GM12874 (cell line): ENCODE measurements at regions not wholly inside any gene's neighbourhood (a gene's known extent, or its start where the extent isn't known, plus 50 kb on each side); places are given as distances from the start of the nearest gene placed in this dataset.

Experiments used
- TF ChIP-seq, protein P1 (sequence below): IDR thresholded peaks from 2 replicates; pipeline ENCODE4 v1.5.1; 2011; ENCODE audit warnings: low read depth, mild to moderate bottlenecking, control low read depth, low read length, moderate library complexity; ENCODE audit not compliant: insufficient read depth

DNA sequence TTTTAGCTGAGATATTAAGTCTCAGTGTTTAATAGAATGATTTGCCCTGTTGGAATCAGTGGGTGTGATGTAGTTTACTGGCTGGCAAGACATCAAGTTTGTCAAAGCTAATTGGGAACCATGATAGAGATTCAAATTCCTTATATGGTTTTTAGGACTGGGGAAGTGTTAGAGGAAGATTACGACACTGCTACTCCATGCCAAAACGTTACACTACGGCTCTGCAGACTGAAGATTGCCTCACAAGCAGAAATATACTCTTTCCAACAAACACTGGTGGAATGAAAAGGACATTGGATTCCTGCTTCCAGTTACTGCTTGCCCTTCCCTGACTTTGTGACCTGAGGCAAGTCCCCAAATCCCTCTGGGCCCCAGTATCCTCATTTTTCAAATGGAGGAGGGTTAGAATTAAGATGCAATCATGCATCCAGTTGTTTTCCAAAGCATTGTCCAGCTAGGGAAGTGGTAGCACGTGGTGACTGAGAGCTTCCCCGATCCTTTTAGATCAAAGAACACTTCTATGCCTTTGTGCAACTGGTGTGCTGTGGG lies 147.6 kb downstream of the CDC42EP3 start:
- TF ChIP-seq, protein P1, sequence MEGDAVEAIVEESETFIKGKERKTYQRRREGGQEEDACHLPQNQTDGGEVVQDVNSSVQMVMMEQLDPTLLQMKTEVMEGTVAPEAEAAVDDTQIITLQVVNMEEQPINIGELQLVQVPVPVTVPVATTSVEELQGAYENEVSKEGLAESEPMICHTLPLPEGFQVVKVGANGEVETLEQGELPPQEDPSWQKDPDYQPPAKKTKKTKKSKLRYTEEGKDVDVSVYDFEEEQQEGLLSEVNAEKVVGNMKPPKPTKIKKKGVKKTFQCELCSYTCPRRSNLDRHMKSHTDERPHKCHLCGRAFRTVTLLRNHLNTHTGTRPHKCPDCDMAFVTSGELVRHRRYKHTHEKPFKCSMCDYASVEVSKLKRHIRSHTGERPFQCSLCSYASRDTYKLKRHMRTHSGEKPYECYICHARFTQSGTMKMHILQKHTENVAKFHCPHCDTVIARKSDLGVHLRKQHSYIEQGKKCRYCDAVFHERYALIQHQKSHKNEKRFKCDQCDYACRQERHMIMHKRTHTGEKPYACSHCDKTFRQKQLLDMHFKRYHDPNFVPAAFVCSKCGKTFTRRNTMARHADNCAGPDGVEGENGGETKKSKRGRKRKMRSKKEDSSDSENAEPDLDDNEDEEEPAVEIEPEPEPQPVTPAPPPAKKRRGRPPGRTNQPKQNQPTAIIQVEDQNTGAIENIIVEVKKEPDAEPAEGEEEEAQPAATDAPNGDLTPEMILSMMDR: no peak

DNA sequence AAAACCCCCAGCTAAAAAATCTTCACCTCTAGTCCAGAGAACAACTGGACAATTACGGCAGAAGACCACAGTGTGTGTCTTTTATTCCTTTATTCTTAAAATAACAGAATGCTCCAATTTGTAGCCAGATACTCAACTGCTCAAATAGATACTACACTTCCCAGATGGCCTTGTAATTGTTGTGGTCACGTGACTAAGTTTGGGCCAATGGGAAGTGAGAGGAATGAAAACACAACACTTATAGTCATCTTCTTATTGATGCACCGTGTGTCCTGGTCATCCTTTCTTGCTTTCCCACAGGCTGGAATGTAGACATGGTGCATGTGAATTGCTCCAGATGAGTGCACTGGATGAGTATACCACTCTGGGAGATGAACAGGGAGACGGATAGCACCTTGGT lies 145.1 kb downstream of the CDC42EP3 start:
- TF ChIP-seq, protein P1: no peak

DNA sequence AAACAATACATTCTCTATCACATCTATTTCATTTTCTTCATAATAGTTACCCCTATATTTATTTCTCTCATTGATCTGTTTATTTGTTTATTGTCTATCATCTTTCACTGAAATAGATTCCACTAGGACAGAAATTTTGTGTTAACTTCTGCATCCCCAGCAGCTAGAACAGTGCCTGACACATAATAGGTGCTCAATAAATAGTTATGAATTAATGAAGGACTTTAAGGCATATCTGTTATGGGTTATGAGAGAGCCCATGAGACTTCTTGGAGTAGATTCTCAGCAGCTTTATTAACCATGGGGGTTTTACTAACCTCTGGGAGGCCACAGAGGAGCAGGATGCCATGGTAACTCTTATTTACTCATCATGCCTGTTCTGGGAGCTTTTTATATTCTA lies 144.6 kb downstream of the CDC42EP3 start:
- TF ChIP-seq, protein P1: no peak

DNA sequence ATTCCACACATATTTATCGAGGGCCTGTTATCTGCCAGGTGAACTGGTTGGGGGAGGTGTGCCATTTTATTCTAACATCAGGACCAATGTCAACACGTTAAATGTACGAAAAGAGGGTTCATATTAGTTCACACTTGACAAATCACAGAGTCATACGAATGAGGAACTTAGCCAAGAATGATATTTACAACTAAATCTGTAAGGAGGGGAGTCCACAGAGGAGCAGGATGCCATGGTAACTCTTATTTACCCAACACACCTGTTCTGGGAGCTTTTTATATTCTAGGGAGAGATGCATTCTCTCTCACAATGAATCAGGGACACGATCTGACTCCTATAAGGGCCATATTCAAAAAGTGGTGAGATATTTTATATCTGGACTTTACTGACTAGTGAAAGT lies 144.1 kb downstream of the CDC42EP3 start:
- TF ChIP-seq, protein P1: no peak

DNA sequence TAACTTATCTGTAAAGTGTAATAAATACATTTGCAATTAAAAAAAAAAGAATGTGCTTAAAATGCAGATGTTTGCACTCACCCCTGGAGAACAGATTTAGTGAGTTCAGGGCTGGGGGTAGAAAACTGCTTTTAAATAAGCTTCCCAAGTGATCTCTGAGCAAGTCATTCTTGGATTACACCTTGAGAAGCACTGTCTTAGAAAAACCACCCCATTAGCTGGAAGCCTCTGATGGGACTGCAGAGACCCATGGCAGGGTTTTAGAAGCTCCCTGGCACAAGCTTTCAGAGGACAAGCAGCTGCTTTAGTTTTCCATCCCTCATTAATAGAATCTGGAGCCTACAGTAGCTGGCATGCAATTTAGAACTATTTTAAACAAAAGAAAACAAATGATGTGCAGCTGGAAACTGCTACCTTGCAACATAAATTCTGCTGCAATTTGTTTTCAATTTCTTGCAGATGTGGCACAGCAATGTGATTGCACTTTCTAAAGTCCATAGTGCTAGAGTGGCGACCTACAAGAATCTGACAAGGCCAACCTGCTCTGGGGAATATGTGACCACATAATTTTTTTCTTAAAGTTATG lies 141.5 kb downstream of the CDC42EP3 start:
- TF ChIP-seq, protein P1: no peak

DNA sequence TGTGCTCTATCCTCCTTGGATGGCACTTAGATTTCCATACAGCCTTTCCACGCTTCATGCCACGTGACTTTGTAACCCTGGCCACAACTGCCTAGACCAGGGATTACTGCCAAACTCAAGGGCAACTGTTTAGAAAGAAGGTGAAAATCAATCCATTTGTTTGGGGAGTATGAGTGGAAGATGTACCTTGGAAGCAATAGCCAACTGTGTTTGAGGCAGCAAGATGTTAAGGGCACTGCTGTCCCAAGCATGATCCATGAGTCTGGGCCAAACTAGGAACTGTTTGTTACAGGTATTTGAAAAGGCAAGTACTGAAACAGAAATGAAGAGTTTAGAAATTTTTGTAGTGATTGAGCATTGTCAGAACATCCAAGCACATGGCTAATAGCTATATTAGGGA lies 138.9 kb downstream of the CDC42EP3 start:
- TF ChIP-seq, protein P1: no peak

DNA sequence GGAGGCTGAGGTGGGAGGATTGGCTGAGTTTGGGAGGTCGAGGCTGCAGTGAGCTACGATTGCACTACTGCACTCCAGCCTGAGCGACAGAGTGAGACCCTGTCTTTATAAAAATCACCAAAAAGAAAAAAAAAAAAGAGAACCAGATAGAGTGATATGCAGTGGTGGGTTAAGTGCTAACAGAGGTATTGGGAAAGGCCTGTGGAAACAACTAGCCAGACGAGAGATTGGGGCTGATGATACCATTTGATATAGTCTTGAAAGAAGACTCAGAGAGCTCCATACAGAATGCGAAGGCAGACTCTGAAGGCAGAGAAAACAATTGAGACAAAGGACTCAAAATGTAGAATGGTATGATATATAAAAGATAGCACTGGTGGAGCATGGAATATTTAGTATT lies 134.1 kb downstream of the CDC42EP3 start:
- TF ChIP-seq, protein P1: no peak

DNA sequence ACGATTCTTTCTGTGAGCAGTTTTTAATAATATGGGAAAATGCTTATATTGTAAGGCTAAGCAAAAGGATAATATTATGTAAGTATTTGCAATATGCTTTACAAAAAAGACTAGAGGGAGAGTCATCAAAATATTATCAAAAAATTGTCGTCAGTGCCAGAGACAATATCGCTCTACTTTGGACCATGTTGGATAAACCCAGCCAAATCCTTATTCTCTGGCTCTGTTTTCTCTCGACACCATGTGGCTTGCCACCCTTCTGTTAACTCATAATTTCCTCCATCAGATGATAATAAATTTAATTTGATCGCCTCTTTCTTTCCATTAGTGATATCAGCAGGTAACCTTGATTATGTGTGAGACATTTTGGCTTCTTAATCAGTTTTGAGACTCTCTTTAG lies 129.9 kb downstream of the CDC42EP3 start:
- TF ChIP-seq, protein P1: no peak
